ENCODE measurements at regions not wholly inside any gene's neighbourhood (a gene's known extent, or its start where the extent isn't known, plus 50 kb on each side); places are given as distances from the start of the nearest gene placed in this dataset.

GRCh38 chr3:13265016-13265415, 155.1 kb downstream of the NUP210 start:
- TF ChIP-seq CTCF (conservative IDR thresholded peaks at IDR 0.05; ENCODE audit: low read length), result no peak
- TF ChIP-seq EZH2phosphoT487 (IDR thresholded peaks at IDR 0.05; ENCODE audit: borderline replicate concordance, low read depth, low read length), result no peak

Measured in OCI-LY7 (cell line).